NCI-H1092 (cell line): ENCODE measurements at regions not wholly inside any gene's neighbourhood (a gene's known extent, or its start where the extent isn't known, plus 50 kb on each side); places are given as distances from the start of the nearest gene placed in this dataset.
A peak's percentile ranks its signal among the peaks of the same experiment; 100 is the strongest.
"Not testable (repeated sequence)": the region's sequence is repeated elsewhere in the genome, so short reads cannot be mapped to it uniquely, and the experiment has no call there.

Experiments used
- DNase-seq: peaks from one replicate; lab custom pipeline; 2025; lab: John Stamatoyannopoulos, UW

DNA sequence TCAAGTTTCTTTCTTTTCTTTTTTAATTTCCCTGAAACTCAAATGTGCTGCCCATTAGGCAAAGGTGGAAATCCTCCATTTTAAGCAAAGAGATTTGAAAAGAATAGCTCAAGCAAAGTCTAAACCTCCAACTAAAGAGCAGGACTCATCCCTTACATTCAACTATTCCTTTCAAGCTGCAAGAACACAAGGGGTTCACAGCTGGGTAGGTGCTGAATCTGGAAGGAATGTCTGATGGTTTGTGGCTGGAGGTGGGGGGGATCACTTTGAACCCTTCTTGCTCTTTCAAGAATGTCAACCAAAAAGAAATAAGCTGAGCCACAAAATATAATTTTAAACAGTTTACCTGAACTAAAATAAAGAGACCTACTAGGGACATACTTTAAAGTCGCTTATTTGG lies 375.7 kb upstream of the CDH10 start:
- DNase-seq = no peak

DNA sequence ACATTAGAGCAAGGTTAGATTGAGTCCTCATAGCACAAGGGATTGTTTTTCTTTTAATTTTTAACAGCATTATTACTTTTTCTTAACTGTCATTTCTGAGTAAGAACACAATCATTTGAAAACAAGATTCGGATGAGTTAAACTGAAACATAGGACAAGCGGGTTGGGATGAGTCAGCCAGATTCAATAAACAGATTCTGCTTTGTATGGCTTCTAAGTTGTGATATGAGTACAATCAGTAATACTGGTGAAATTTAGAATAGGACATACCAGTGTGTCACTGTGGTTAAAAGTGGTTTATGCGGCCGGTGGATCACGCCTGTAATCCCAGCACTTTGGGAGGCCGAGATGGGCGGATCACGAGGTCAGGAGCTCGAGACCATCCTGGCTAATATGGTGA lies 364.3 kb upstream of the CDH10 start:
- no peak for DNase-seq

DNA sequence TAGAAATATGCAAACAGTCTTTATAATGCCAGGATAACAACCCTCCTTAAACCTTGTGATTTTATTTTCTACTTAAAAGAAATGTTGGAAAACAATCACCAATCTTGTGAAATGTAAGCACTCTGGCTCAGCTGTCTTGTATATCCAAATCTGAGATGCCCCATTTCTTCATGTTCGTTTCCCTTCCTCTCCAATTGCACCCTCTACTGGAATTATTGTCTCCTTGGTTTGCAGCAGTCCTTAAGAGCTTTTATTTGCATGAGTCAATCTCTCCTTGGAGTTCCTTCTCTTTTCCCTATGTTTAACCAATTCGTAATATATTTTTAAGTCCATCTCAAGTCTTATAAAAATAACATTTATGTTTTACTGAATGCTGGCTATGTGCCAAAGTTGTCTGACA lies 362.0 kb upstream of the CDH10 start:
- DNase-seq = peak; percentile 7

DNA sequence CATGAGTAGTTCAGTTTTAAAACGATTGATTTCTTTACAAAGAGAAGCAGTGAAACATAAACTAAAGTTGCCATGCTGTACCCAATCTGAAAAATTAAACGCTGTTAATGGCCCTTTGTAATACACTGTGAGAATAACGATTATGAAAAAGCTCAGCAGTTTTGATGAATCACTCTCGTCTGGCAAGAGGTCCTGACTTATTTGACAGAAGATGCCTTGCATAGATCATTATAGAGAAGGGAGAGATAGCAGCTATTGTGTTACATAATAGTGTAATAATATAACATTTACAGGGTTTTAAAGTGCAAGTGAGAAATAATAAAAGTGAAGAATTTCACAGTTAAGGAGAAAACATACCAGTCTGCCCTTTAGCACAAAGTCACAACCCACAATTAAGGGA lies 361.5 kb upstream of the CDH10 start:
- no peak for DNase-seq

DNA sequence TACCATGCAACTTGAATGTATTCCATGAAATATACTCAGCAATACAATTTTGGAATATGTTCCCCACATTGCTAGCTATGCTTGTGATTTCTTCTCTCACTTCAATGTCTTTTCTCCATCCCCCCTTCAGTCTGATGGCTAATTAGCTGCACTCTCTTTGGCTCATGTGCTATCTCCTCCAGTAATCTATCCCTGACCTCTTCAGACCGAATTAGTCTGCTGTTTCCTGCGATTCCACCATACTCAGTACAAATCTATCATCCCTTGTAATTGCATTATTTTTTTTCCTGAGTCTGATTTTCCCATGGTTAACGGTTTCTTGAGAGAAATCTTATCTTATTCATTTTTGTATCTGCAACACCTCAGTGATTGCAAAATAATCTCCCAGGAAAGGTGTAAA lies 360.7 kb upstream of the CDH10 start:
- DNase-seq = no peak

DNA sequence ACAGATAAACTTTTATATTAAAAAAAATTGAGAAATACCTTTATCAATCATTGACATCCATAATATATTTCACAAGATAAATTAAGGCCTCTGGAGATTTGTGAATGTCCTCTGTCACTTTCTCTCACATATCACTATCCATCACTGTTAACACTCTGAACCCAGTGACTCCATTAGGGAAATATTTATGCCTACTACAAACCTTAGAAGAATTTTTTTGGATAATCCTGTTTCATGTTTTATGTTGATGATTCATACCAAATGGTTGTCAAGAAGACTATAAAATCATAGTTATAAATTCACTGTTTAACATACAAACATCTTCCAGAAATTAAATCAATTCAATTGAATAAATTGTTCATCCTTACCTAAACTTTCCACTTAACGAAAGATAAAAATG lies 357.6 kb upstream of the CDH10 start:
- DNase-seq = no peak

DNA sequence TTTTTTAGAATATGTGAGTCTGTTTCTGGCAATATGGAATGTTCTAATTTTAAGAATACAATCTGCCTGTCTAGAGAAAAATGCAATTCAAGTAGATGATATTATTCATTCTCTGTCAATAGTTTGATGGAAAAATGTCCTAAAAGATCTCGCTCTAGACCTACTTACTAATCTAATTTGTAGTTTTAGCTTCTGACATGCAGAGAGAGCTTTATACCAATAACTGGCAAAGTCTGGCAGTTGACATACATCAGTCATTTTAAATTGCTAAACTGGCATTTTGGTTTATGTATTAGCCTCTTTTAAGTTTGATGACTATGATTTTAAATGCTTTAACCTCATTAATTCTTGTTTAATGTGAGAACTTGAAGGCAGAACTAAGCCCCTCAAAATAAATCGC lies 355.0 kb upstream of the CDH10 start:
- DNase-seq = no peak

DNA sequence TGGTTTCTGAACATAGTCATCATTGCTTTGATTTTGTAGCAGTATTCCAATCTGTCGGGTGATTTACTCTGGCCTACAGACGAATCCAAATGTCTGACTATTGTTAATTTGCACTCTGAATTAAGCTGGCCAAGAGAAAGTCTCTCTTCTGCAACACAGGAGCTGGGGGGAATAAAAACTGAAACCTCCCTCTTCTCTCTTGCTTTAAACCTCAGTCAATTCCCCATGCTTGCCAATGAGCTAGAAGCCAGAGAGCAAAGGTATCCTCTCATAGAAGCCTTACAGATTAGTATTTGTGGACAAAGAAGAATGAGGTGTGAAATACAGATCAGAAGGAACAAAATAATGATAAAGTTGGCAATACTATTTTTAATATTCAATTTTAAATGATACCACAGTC lies 353.9 kb upstream of the CDH10 start:
- DNase-seq = no peak

DNA sequence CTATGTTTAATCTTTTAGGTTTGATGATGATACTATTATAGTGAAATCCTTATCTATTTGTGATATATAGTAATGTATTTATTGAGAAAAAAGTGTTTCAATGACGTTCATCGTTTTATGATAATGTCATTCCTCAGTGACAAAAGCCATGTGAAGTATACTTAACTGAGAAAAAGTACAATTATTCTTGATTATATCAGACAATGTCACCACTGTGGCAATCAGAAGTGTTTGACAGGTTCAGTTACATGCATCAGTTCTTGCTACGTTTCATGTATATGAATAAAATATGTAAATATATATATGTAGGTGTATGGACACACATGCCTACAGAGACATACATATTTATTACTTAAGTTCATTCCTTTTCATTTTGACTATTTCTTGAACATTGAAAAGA lies 341.5 kb upstream of the CDH10 start:
- DNase-seq = no peak

DNA sequence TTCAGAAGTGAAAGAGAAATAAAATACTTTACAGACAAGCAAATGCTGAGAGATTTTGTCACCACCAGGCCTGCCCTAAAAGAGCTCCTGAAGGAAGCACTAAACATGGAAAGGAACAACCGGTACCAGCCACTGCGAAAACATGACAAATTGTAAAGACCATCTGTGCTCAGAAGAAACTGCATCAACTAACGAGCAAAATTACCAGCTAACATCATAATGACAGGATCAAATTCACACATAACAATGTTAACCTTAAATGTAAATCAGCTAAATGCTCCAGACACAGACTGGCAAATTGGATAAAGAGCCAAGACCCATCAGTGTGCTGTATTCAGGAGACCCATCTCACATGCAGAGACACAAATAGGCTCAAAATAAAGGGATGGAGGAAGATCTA lies 333.8 kb upstream of the CDH10 start:
- DNase-seq = not testable (repeated sequence)

DNA sequence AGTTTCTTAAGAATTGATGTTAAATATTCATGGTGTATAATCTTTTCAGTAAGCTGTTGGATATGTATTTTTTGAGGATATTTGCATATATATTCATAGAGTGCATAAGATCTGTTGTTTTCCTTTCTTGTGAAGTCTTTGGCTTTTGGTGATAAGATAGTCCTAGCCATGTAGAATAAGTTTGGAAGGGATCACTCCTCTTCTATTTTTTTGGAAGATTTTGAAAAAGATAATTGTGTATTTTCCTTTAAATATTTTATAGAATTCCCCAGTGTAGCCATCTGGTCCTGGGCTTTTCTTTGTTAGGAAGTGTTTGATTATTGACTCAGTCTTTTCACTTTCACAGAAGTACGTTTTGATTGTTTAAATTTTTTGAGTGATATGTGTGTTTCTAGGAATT lies 318.8 kb upstream of the CDH10 start:
- DNase-seq = no peak

DNA sequence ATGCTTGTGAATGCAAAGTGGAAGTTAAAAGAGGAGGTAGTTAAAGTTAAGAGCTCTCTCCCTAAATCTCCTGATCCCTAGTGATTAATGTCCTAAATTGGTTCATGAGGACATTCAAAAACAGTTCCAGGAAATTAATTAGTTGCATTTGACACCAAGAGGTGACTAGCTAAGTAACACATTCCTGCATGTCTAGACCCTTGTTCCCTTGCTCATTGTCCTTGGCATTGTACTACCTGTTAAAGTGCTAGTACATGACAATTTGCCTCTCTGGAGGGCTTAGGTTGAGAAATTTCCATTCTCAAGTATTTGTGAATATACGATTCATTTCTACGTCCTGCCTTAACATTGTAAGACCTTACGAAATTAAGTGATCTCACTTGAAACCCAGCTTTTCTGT lies 278.6 kb upstream of the CDH10 start:
- no peak for DNase-seq

DNA sequence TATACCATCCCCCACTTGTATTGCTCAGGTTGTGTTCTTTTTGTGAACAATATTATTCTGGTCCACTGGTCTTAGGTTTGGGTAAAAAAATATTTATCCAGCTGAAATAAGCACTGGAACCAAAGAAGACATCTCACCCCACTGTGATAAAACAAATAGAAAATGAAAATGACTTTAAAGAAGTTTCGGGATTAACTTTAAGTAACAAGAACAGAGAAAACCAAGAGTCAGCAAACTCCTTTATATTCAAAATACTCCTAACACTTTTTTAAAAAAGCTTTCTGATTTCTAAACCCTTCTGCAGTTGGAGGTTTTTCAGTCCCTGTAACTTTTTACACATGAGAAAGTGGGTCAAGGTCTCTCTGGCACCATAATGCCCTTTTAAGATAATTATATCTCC lies 273.9 kb upstream of the CDH10 start:
- DNase-seq = no peak

DNA sequence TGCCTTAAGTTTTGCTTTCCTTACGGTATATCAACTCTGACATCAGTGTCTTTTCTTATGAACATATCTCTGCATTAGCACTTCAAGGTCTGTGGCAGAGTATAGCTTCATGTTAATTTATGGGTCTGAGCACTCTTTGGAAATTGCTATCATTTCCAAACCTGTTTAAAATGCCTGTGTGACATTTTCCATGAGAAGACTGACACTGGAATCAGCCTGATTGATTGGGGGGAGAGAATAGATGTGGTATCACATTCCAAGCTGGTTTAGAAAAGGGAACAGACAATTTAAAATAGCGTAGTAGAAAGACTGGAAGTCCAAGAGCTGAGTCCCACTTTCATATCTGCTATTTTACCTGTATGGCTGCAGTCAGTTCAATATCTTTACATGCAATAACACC lies 272.1 kb upstream of the CDH10 start:
- no peak for DNase-seq

DNA sequence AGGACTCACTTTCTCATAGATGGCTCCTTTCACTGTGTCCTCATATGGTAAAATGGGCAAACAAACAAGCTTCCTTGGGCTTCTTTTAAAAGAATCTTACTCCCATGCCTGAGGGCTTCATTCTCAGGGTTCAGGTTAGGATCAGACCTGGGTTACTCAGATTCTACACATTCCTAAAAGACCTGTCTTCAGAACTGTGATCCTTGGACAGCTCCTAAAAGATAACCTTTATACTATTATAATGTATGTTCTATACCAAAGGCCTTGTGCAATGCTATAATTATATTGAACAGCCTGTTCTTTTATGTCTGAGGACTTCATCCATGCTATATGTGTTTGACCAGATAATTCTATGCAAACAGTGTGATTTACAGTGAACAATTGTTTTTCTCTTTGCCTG lies 264.4 kb upstream of the CDH10 start:
- DNase-seq = no peak

DNA sequence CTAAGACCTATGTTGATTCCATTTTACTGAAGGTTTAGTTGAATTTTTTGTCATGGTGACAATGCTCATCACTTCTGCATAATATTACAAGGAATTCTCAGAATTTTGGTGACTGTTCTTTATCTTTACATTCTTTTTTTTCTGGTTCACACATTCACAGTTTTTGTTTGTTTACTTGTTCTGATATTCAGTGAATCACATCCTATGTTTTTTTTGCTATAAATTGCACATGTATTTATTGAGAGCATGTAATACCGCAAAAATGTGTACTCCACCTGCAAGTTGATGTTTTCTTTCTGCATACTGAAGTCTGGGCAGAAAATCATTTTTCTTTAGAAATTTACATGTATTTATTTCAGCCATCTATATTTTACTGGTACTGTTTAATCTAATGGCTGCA lies 261.9 kb upstream of the CDH10 start:
- no peak for DNase-seq

DNA sequence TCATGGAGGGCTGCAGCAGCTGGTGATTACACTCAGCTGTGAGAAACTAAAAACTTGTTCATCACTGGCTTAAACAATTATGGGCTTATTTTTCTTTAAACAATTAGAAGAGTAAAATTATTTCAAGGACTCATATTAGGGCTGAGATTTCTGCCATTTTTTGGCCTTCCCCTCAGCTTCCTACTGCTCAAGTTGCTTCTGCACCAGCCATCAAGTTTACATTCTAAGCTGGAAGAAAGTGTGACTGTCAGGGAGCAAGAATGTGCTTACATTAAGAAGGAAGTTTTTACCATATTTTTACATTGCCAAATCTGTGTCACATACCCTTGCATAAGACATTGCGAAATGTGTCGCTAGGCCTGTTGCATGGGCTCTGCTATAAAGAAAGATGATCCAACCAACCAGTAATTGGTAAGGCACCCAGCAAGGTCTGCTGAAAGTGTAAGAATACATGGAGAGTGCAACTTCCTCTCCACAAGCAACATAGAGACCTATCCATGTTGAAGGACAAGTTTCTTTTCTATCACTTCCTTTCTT lies 260.3 kb upstream of the CDH10 start:
- no peak for DNase-seq

DNA sequence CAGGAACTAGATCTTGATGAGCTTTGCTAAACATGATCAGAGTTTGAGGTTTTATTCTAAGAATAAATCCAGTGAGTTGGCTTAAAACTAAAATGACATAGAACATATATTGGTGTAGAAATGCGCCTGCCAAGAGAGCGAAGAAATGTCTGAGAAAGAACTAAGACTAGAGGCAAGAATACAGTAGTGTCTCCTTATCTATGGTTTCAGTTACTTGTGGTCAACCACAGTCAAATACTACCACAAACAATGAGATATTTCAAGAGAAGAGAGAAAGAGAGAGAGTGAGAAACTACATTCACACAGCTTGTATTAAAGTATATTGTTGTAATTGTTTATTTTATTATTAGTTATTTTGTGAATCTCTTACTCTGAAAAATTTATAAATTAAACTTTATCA lies 254.4 kb upstream of the CDH10 start:
- DNase-seq = no peak

DNA sequence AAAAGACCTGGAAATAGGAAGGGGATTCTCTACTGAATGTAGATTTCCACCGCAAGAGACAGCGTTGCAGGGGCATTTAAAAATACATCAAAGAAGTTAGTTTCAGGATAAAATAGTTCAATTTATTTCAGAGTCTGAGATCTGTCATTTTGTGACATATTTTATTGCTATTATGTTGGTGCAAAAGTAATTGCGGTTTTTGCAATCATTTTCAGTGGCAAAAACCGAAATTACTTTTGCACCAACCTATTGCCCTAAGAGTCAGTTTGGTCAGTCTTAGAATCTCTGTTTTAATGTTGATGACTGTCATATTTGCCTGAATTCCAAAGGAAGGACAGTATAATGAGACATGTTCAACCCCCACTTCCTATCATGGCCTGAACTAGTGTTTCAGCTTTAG lies 219.5 kb upstream of the CDH10 start:
- DNase-seq = no peak

DNA sequence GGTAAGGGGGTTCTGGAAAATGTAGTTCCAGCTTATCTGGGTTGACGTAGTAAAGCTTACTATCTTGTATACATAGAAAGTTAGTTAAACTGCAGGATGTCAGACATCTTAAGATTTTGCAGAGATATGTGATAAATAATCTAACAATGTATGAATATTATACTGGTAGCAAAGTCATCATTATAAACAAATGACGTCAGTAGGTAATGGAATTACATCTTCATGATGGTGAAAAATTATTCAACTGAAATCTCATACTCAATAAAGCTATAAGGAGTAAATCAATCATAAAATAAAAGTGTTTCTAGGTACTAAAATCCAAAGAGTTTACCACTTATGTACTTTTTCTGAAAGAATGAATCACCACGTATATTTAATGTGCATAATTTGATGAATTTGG lies 217.3 kb upstream of the CDH10 start:
- DNase-seq = no peak

DNA sequence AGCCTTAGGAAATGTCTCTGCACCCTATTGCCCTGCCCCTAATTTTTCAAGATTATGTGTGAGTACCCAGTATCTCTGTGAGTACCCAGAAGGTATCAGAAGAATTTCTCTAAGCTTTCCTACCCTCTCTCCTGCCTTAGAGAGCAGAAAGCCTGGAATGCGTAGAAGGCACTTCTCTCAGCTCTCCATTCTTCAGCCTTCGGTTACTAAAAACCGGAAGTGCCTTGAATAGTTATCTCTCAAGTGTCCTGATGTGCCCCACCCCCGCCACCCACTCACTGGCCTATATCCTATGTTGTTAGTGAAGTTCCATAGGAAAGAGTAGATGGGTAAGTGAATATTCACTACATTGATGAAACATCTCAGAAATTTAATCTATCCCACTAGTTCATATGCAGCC lies 210.7 kb upstream of the CDH10 start:
- no peak for DNase-seq

DNA sequence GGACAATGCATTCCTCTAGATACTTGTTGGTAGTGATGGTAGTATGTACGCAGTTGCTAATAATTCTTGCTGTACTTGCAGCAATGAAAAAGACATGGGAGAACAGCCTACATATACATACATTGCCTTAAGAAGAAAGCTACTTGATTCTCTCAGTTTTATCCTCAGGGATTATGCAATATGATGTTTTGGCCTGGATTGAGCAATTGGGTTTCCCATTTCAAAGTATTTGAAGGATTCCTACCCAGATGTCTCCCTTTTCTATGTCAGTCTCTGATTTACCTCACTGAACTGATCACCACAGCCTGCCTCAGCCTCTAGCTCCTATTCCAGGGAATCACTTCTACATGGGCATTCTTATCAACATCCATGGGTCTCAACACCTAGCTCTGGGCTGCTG lies 210.1 kb upstream of the CDH10 start:
- no peak for DNase-seq

DNA sequence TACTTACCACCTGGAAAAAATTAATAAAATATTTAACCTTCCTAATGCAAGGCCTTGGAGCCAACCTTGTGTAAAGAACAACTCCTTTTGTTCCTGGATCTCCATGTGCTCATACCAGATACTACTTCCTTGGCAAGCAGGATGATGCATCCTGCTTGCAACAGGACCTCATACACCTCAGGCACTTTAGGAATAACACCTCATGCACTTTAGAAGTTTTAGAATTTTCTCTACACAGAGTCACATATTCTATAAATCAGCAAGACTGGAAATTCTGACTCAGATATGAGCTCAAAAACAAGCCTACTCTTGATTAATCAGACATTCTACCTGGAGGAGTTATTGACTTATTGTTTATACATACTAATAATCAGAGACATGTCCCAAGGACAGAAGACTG lies 209.6 kb upstream of the CDH10 start:
- no peak for DNase-seq

DNA sequence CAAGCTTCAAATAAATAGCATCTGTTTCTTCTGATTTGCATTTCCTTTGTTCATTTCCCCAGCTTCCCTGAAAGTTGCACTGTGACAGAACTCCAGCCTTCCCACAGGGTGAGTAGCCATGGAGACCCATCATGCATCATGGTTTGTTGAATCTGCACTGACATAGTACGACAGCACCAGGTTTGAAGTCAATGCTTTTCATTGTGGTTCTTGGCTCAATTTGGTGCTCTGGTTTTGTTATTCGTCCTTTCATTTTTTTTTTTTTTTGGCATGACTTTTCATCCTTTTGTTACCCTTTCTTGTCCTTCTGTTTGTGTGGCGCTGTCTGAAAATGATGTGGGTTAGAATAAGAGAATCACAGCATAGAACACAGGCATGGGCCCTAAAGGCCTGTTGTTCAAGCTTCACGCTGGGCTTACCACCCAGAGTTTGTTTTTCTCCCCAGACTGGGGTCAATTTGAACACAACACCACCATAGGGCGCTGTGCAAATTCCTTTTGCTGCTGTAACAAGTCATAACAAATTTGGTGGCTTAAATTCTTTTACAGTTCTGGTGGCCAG lies 206.2 kb upstream of the CDH10 start:
- DNase-seq = no peak

DNA sequence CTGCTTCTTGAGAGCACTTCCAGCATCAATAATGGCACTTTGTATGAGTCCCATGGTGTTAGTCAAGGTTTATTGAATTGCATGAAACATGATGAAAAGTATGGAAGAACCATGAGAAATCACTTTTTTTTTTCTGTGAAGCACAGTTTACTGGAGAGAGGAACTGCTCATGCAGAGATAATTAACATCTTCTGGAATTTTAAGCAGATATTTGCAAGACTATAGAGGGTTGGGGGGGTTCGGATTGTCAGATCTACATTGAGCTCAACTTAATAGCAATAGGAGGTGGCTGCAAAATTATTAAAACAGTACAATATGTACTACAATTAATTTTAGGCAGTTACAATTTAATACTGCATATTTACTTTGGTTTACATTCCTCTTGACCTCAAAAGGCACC lies 204.4 kb upstream of the CDH10 start:
- DNase-seq = no peak
